A673 (cell line): ENCODE measurements at regions not wholly inside any gene's neighbourhood (a gene's known extent, or its start where the extent isn't known, plus 50 kb on each side); places are given as distances from the start of the nearest gene placed in this dataset.

ENCODE experiments used
- EZH2 ChIP-seq: fragments of 200-600 bp; sonication (generic); IDR thresholded peaks from 2 replicates; pipeline ENCODE4 v1.6.1; 2017; ENCODE audit warnings: borderline replicate concordance, low read depth, mild to moderate bottlenecking, mixed read lengths, antibody characterized with exemption, low read length; ENCODE audit not compliant: poor library complexity, severe bottlenecking
- TF ChIP-seq, protein P1 (sequence below): fragments of 300-800, 200-600 bp; sonication (generic); conservative IDR thresholded peaks from 2 replicates; pipeline ENCODE4 v1.5.1; 2017; ENCODE audit warnings: low read depth, mild to moderate bottlenecking, antibody characterized with exemption, low read length, moderate library complexity, mixed read lengths

DNA sequence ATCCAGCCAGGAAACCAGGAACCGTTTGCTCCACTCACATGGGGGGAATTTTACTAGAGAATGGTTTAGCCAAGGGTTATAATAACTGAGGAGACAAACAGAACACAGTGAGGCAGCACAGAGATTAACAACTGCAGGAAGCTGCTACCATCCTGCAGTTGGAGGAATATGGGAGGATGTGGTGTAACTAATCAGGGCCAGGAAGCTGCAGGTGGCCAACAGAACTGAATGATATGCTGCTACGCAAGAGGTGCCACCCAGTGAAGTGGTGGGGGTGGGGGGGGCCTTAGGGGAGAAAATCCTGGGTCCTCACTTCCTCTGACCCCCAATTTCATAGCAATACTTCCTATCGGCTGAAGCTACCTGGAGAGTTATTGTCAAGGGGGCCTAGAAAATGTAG is 306.4 kb upstream of the STT3B start:
- TF ChIP-seq, protein P1, sequence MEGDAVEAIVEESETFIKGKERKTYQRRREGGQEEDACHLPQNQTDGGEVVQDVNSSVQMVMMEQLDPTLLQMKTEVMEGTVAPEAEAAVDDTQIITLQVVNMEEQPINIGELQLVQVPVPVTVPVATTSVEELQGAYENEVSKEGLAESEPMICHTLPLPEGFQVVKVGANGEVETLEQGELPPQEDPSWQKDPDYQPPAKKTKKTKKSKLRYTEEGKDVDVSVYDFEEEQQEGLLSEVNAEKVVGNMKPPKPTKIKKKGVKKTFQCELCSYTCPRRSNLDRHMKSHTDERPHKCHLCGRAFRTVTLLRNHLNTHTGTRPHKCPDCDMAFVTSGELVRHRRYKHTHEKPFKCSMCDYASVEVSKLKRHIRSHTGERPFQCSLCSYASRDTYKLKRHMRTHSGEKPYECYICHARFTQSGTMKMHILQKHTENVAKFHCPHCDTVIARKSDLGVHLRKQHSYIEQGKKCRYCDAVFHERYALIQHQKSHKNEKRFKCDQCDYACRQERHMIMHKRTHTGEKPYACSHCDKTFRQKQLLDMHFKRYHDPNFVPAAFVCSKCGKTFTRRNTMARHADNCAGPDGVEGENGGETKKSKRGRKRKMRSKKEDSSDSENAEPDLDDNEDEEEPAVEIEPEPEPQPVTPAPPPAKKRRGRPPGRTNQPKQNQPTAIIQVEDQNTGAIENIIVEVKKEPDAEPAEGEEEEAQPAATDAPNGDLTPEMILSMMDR = no peak
- TF ChIP-seq EZH2 = no peak
